Gastroesophageal sphincter (tissue), 3 donors: ENCODE measurements at regions not wholly inside any gene's neighbourhood (a gene's known extent, or its start where the extent isn't known, plus 50 kb on each side); places are given as distances from the start of the nearest gene placed in this dataset.

Experiments
- CTCF ChIP-seq, 4 experiments: fragments of 200-600 bp in 2 of 4; fragments of 450-650 bp in 2 of 4; sonication (generic) in 1 of 4; IDR thresholded peaks; one replicate each; pipeline ENCODE4 v1.5.1; 2017 to 2019; ENCODE audit warnings: antibody characterized with exemption in 4 of 4, mild to moderate bottlenecking in 2 of 4, moderate library complexity in 2 of 4
- EP300 ChIP-seq: sonication (generic); formaldehyde crosslinking; IDR thresholded peaks from one replicate; pipeline ENCODE4 v1.6.1; 2017; ENCODE audit warnings: antibody characterized with exemption, mild to moderate bottlenecking
- POLR2A ChIP-seq, 2 donors: fragments of 450-650 bp; IDR thresholded peaks; one replicate each; pipeline ENCODE4 v1.6.1; 2017; ENCODE audit warnings: antibody characterized with exemption in 2 of 2, mild to moderate bottlenecking in 2 of 2, moderate library complexity in 1 of 2
- POLR2AphosphoS5 ChIP-seq: sonication (generic); formaldehyde crosslinking; IDR thresholded peaks from one replicate; pipeline ENCODE4 v1.6.1; 2017; ENCODE audit warnings: antibody characterized with exemption

GRCh38 chr16:87178177-87178863 is 138.9 kb downstream of the C16orf95 start:
- TF ChIP-seq POLR2AphosphoS5 (no peak), CTCF (IDR thresholded peaks at IDR 0.05) (no peak), EP300 (no peak), POLR2A (IDR thresholded peaks at IDR 0.05) (no peak)
